SKM-1 treated with dmso at 0.1 percent for 144 hours (cell line): ENCODE measurements at regions not wholly inside any gene's neighbourhood (a gene's known extent, or its start where the extent isn't known, plus 50 kb on each side); places are given as distances from the start of the nearest gene placed in this dataset.
A peak's percentile ranks its signal among the peaks of the same experiment; 100 is the strongest.

Experiments used
- DNase-seq: peaks from one replicate; lab custom pipeline; 2025; ENCODE audit not compliant: unreplicated experiment; lab: John Stamatoyannopoulos, UW

DNA sequence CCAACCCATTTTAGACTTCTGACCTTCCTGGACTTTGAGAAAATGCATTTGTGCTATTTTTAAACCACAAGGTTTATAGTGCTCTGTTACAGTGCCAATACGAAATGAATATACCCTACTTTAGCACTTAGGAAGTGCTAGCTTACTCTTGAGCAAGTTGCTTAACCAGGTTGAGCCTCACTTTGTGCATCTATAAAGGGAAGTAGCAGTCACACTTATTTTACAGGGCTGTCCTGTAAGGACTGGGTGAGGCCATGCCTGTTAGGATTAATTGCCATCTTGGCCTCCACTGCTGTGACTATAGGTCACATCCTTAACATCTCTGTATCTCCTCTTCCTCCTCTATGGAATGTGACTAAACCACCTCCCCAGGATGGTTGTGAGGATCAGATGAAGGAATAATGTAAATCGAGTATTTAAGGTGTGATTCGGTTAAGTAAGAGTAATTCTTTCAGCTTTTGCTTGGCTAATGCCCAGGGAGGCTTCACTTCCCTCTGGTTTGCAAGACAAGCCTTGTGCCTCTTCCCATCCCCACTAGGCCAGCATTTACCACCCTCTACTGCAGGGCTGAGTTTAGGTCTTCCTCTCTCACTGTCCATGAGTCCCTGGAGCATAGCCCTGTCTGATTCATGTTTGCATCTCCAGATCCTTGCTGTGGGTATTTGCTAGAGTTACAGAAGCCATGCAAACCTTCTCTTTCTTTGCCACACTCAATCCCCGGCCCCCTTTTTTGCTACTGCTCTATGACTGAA, 341.2 kb downstream of the ZNF521 start:
- peak; percentile 33 for DNase-seq
